ENCODE measurements at regions not wholly inside any gene's neighbourhood (a gene's known extent, or its start where the extent isn't known, plus 50 kb on each side); places are given as distances from the start of the nearest gene placed in this dataset.

- DNase-seq (ENCODE audit: low spot score): no peak
- H3K9me3 Mint-ChIP-seq: peaks cover 14% of the 10 kb centered on the region
- H3K27ac Mint-ChIP-seq: no peak overlapping the region
- POLR2A ChIA-PET: no interaction called here
- TF ChIP-seq USF1 (CRISPR knock-in tag; IDR thresholded peaks at IDR 0.05) (no peak), ARID4B (CRISPR knock-in tag; IDR thresholded peaks at IDR 0.05; ENCODE audit: borderline replicate concordance) (no peak), NFYB (CRISPR knock-in tag; conservative IDR thresholded peaks at IDR 0.05; ENCODE audit: low read depth) (no peak), PRRX2 (CRISPR knock-in tag; IDR thresholded peaks at IDR 0.05) (no peak), ZNF396 (CRISPR knock-in tag; IDR thresholded peaks at IDR 0.05; ENCODE audit: borderline replicate concordance) (no peak), GTF2I (CRISPR knock-in tag; conservative IDR thresholded peaks at IDR 0.05) (no peak), FOXJ3 (CRISPR knock-in tag; IDR thresholded peaks at IDR 0.05; ENCODE audit: borderline replicate concordance) (no peak), HMGA2 (CRISPR knock-in tag; IDR thresholded peaks at IDR 0.05) (no peak), PRDM15 (CRISPR knock-in tag; IDR thresholded peaks at IDR 0.05) (no peak), FOXP1 (CRISPR knock-in tag; IDR thresholded peaks at IDR 0.05; ENCODE audit: borderline replicate concordance) (no peak), ZBTB43 (CRISPR knock-in tag; IDR thresholded peaks at IDR 0.05) (no peak), CREM (CRISPR knock-in tag; IDR thresholded peaks at IDR 0.05) (no peak)
- TF ChIP-seq, protein P1, sequence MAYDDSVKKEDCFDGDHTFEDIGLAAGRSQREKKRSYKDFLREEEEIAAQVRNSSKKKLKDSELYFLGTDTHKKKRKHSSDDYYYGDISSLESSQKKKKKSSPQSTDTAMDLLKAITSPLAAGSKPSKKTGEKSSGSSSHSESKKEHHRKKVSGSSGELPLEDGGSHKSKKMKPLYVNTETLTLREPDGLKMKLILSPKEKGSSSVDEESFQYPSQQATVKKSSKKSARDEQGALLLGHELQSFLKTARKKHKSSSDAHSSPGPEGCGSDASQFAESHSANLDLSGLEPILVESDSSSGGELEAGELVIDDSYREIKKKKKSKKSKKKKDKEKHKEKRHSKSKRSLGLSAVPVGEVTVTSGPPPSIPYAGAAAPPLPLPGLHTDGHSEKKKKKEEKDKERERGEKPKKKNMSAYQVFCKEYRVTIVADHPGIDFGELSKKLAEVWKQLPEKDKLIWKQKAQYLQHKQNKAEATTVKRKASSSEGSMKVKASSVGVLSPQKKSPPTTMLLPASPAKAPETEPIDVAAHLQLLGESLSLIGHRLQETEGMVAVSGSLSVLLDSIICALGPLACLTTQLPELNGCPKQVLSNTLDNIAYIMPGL (CRISPR knock-in tag; IDR thresholded peaks at IDR 0.05): no peak
- TF ChIP-seq, protein P2, sequence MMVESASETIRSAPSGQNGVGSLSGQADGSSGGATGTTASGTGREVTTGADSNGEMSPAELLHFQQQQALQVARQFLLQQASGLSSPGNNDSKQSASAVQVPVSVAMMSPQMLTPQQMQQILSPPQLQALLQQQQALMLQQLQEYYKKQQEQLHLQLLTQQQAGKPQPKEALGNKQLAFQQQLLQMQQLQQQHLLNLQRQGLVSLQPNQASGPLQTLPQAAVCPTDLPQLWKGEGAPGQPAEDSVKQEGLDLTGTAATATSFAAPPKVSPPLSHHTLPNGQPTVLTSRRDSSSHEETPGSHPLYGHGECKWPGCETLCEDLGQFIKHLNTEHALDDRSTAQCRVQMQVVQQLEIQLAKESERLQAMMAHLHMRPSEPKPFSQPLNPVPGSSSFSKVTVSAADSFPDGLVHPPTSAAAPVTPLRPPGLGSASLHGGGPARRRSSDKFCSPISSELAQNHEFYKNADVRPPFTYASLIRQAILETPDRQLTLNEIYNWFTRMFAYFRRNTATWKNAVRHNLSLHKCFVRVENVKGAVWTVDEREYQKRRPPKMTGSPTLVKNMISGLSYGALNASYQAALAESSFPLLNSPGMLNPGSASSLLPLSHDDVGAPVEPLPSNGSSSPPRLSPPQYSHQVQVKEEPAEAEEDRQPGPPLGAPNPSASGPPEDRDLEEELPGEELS (CRISPR knock-in tag; IDR thresholded peaks at IDR 0.05): no peak
- peaks cover 20% of the 10 kb centered on the region for H3K4me1 Mint-ChIP-seq
- ATAC-seq: no peak
- H3K4me3 Mint-ChIP-seq: no peak overlapping the region
- no peaks in the 10 kb centered on the region for H3K36me3 Mint-ChIP-seq
- CTCF ChIA-PET: interaction anchor here (1.1 kb wide), 1 partner anchor 44 kb away, joined by 3 read pairs; no protein-coding TSS in a partner anchor
- H3K27me3 Mint-ChIP-seq (ENCODE audit: low read depth): no peaks in the 10 kb centered on the region
Observed at GRCh38 chr7:3133811-3134385, 90.2 kb upstream of the CARD11 start.

All from WTC11 (cell line).